ENCODE measurements at regions not wholly inside any gene's neighbourhood (a gene's known extent, or its start where the extent isn't known, plus 50 kb on each side); places are given as distances from the start of the nearest gene placed in this dataset.
"Not testable (repeated sequence)": the region's sequence is repeated elsewhere in the genome, so short reads cannot be mapped to it uniquely, and the experiment has no call there.

DNA sequence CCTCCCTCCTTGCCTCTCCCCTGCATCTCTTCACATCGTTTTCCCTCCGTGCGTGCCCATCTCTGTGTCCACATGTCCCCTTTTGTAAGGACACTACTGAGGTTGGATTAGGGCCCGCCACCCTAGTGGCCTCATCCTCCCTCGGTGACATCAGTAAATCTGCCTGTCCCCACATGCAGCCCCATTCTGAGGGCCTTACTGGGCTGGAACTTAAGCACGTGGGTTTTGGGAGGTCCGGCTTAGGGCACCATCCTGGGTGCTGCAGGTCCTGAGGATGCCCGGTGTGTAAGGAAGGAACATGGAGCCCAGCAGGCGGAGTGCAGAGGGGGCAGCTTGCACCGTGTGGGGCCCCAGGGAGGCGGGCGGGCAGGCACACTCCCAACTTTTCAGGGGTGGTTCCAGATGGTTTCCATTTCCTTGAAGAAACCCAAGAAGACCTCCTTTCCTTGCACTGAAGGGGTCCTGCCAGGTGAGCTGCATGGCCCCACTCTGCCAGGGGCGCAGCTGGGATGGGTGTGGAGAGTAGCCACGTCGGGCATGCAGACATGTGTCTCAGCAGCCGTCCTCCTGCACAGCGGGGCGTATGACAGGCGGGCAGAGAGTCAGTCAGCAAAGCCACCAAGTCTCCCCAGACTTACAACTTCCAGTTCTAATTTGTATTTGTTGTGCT is 329.9 kb downstream of the QKI start:
- no peak for DNase-seq

- no peak for DNase-seq
Measured at GRCh38 chr6:163743796-163744195, 329.3 kb downstream of the QKI start.

- no peak for DNase-seq
Measured at GRCh38 chr6:163741743-163742363, 327.3 kb downstream of the QKI start.

GRCh38 chr6:163741342-163741741 is 326.8 kb downstream of the QKI start:
- DNase-seq, result no peak

- DNase-seq, result no peak
Measured at GRCh38 chr6:163739966-163740365, 325.4 kb downstream of the QKI start.

GRCh38 chr6:163739408-163739725 is 324.8 kb downstream of the QKI start:
- no peak for DNase-seq

- DNase-seq, result no peak
Measured at GRCh38 chr6:163738725-163739407, 324.3 kb downstream of the QKI start.

DNA sequence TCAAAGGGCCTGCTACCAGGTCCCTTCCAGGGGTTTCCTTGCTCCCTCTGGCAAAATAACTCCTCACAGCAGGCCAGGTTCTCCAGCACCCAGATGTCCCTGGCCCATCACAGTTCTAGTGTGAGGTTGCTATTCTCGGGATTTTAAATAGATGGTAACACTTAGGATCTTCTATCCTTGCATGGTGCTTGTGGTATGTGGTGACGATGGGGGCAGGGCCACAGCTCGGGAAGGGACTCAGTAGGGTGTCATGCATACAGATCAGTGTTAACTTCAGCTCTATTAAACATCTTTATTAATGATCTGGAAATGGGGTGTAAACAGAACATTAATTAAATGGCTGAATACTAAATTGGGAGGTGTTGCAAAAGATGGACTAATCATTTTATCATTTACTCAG is 323.8 kb downstream of the QKI start:
- DNase-seq, result no peak

- DNase-seq, result no peak
Measured at GRCh38 chr6:163735076-163735475, 320.6 kb downstream of the QKI start.

DNA sequence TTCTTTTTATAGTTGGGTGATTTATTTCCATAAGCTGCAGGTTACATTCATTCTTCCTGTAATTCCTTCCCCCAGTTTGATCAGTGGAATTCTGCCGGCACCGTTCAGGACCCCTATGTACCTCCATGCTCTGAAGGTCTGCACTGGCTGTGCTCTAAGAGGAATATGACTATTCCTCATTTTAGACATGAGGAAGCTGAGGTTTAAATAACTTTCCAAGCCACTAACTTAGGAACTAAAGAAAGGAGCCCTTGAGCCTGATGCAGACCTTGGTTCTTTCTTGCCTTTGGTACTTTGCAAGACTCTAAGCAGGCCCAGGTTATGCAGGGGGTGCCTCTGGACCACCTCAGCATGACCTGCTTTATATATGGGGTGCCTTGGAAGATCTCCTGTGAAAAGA is 318.5 kb downstream of the QKI start:
- no peak for DNase-seq

GRCh38 chr6:163732479-163732878 is 318.0 kb downstream of the QKI start:
- no peak for DNase-seq

DNA sequence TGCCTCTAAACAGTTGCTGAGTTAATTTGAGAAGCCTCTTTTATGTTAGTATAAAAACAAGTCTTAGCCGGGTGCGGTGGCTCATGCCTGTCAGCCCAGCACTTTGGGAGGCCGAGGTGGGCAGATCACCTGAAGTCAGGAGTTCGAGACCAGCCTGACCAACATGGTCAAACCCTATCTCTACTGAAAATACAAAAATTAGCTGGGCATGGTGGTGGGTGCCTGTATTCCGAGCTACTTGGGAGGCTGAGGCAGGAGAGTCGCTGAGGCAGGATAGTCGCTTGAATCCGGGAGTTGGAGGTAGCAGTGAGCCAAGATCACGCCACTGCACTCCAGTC is 317.5 kb downstream of the QKI start:
- DNase-seq, result not testable (repeated sequence)

DNA sequence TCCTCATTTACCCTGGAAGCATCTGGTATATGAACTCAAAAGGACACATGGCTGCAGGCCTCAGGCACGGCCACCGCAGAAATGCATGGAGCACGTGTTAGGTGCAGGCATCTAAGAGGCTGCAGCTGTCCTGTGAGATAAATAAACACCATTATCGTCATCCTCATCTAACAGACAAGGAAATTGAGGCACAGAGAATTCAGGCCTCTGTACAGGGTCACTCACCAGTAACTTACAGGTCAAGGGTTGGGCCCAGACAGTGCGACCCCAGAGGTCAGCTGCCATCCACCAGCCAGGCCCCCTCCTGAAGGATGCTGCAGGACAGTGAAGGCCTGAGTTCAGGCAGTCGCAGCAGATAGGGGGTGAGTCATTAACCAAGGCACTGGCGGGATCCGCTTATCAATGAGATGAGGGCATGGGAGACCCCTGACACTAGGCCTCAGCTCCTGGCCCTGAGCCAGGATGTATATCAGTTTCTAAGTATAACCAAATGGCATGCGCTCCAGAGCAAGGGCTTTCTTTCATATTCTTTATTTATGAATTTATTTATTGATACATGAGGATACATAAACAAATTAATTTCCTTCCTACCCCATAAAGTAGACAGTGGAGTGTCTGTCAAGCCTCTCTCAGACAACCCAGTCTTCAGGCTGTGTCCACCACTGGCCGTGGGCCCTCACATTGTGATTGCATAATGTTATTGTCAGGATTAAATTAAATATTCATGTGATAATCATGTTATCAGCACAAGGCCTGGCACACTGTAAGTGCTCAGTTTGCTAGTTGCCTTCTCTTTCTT is 316.9 kb downstream of the QKI start:
- DNase-seq, result no peak

- DNase-seq, result no peak
Measured at GRCh38 chr6:163730246-163731210, 316.0 kb downstream of the QKI start.

DNA sequence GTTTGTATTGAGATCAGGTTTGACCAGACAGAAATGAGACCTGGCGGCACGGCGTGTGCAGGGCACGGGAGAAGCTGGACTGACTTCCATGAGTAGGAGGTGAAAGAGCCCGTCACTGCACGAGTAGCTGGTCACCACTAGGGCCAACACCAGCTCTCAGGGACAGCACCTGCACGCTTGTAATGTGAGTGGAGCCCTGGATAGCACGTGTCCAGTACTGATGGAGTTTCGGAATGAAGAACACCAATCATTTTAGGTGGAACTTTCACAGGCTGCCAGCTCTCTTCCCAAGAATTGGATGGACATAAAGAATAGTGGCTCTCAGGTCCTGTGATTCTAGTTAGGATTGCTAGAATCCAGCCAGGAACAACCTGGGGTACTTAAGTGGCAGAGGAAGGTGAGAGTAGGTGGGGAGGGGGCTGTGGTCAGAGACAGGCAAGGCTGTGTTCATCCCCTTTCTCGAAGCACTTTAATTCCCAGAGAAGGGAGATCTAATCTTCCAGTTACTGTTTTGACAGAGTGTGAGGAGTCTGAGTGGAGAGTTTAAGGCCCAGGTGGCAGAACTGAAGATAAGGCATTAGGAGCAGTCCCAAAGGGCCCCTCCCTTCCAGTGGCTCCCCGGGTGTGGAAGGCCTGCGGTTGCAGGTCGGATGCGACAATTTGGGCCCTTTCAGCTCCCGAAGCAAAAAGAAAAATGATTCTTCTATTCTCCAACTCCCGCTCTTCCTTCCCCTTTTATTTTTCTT is 314.8 kb downstream of the QKI start:
- no peak for DNase-seq

- DNase-seq, result no peak
Measured at GRCh38 chr6:163728442-163729126, 314.1 kb downstream of the QKI start.

DNA sequence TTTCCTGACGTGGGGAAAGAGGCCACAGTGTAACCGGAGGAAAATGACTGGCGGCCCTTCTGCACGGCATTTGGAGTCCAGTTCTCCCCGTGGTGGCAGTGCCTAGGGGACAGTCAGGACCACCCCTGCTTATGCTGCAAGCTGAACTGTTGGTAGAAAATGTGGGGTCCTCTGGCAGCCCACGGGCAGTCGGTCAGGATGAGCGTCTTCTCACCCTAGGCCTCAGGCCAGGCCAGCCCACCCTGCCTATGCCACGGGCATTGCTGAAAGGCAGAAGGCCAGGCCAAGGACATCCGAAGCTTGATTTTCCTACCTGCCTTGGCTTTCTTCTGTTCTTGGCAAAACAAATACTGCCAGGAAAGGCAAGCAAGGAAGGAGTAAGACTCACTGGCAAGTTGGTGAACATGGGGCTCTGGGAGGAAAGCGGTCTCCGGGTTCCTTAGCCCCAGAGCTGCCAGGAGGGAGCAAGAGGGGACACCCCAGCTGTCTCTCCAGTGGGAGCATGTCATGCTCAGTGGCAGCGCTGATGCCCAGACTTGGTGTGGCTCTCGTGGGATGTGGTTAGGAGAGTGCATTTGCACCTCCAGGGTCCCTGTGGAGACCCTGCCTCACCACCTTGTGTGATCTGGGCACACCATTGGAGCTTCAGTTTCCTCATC is 311.6 kb downstream of the QKI start:
- no peak for DNase-seq

DNA sequence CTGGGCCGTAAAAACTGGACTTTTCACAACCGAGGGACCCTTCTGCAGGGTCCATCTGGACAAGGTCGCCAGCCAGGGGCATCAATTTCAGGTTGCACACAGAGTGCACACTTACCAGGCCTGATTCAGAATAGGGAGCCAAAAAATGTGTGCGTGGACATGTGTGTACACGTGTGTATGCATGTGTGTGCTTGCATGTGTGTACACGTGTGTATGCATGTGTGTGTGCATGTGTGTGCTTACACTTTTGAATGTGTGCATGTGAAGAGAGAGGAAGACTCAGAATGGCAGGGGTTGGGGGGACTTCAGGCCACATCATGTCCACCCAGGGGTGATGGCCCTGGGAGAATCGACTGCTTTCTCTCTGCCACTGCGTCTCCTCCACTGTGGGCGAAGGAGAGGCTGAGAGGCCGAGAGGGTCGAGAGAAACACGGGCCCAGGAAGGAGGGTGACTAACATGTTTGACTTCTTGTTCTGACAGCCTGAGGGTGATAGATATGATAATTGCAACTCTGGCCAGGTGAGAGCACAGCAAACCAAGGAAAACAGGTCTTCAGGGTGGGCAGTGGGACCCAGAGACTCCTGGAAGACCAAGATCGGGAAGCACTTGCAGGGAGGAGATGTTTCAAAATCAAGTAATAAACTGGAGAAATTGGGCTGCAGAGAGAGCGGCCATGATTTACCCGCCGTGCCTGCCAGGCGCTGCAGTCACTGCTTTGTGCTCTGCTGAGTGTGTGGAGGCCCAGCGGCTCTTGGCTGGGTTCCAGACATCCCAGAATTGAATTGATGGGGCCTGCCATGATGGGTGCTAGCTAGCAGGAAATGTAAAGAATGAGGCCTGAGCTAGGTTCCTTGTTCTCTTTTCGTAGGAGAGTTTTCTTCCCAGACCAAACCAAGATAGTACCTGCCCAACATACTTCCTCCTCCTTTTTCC is 310.8 kb downstream of the QKI start:
- no peak for DNase-seq

GRCh38 chr6:163724196-163724595 is 309.7 kb downstream of the QKI start:
- DNase-seq, result no peak

- DNase-seq, result no peak
Measured at GRCh38 chr6:163723759-163724158, 309.2 kb downstream of the QKI start.

All from CD4-positive, alpha-beta T cell treated with Interleukin-1 beta for 1 hour (primary cell).